Activated effector memory CD4-positive, alpha-beta T cell treated with Interleukin-2 at 50 U/mL for 16 hours (primary cell): ENCODE measurements at regions not wholly inside any gene's neighbourhood (a gene's known extent, or its start where the extent isn't known, plus 50 kb on each side); places are given as distances from the start of the nearest gene placed in this dataset.

Experiments used
- DNase-seq: peaks from one replicate; pipeline ENCODE4 v3.0.0-alpha.2; 2020

DNA sequence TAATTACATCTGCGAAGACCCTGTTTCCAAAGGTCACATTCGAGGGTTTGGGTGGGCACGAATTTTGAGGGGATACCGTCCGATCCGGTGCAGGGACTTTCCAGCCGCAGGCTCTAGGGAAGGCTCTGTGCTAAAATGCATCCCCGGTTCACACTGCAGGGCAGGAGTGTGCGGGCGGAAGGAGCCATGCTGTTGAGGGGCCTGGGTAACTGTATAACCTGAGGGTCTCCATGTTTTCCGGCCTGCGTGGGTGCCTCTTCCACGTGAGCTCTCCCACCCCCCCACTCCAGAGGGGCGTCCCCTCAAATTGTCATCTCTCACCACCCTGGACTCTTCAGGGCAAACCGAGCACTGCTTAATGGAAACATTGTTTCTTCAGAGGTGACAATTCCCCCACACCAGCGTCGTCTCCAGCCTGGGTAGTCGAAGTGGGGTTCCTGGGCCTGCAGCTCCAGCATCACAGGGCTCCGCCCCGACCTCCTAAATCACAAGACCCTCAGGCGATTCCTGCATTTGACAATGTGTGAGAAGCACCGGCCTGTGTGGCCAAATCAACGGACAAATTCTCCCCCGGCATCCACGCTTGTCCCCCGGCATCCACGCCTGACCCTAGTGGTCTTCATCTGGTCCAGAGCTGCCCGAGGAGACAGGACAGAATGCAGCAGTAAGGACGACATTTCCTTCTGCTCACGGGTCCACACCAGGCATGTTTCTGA lies 51.2 kb downstream of the FOXL3 start:
- DNase-seq: no peak

DNA sequence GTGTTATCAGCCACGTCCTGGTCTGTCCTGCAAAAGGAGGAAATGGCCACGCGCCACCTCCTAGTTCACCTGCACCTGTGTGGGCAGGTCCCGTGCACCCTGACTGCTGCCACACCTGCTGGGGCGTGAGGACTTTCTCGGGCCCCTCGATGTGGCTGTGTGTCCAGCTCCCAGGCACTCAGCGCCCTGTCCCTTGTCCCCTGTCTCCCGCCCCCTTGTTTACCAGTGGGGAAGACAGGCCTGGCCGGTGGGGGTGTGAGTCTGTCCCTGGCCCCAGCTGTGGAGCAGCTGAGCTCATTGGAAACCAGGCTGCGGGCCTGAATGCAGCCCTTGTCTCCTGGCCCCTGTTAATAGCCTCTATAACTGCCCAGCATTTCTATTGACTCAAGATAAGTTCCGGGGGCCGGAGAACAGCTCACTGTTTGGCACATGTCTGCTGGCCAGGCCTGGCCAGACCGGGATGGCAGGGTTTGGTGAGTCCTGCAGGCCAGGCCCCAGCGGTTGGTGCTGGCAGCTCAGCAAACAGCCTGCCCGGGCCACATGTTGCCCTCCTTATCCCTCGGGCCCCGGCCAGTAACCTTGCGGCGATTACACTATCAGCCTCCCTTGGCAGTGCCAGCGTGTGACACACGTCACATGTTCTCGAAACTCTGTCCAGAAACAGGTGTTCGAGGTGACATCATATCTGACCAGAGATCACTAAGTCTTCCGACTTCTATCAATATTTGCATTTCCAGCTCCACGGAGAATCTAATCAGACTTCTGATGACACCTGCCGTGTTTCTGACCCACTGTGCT lies 52.1 kb downstream of the FOXL3 start:
- DNase-seq: no peak

GRCh38 chr7:342681-343216 lies 52.8 kb downstream of the FOXL3 start:
- DNase-seq: no peak

GRCh38 chr7:343227-343822 lies 53.4 kb downstream of the FOXL3 start:
- DNase-seq: no peak

DNA sequence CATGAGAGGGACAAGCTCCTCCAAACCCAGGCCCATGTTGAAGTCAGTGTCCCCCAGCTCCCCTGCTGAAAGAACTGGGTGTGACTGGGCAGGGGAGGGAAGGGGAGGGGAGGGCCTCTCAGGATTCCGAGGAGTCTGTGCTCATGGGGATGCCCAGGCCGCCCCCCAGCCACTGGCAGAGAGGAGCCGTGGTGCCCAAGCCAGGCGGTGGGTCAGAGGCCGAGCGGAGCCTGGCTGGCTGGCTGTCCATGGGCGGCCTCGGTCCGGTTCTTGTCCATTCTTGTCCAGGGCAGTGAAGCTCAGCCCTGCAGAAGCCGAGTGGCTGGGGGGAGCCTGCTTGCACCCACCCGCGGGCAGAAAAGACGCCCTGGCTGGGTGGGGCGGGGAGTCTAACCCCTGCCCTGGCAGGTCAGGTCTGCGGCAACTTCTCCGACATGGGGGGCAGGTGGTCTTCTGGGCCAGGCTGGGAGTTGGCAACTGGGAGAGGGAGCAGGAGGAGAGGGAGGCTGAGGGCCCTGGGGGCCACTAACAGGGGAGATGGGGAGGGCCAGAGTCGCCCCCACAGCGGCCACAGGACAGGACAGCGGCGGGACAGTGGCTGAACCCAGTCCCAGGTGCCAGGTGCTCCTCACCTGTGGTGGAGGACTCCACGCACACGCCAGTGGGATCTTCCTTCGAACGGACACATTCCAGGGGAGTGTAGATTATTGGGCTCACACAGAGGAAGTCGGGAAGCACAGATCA lies 54.1 kb downstream of the FOXL3 start:
- DNase-seq: no peak

GRCh38 chr7:344608-344994 lies 54.6 kb downstream of the FOXL3 start:
- no peak for DNase-seq

DNA sequence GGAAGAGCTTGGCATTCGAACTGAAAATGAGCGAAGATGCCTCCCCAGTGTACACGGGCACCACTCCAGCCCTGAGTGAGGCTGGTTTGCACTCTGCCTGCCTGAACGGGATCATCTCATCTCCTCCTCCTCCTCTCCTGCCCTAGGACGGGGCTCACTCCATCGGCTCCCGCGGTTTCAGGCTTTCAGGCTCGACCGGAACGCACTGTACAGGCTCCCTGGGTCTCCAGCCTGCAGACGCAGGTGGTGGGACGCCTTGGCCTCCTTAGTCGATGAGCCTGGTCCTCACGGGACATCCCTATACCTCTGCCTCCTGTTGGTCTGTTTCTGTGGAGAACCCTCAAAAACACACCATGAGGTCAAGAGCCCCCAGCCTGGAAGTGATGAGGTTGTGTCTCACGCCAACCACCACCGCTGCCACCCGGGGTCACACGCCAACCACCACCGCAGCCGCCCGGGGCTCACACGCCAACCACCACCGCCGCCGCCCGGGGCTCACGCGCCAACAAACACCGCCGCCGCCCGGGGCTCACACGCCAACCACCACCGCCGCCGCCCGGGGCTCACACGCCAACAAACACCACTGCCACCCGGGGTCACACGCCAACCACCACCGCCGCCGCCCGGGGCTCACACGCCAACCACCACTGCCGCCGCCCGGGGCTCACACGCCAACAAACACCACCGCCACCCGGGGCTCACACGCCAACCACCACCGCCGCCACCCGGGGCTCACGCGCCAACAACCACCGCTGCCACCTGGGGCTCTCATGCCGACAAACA lies 56.3 kb downstream of the FOXL3 start:
- DNase-seq: no peak

DNA sequence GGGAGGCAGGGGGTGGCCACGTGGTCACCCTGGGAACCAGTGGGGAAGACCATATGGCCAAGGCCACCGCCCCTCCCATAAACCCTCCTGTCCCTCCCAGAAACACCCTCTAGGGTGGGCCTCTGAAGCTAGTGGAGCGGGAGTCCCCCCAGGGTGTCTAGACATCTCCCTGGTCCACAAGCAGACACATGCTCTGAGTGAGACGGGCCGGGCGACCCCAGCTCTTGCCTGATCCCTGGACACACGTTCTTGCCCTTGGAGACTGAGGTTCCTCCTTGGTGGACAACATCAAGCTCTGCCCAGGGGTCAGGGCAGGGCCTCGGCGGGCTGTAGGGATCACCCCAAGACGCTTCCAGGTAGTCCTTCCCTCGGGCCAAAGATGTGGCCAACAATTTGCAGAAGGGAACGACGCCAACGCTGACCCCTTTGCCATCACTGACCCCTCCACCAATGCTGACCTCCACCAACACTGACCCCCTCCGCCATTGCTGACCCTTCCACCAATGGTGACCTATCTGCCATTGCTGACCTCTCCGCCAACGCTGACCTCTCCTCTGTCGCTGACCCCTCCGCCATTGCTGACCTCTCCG lies 57.1 kb downstream of the FOXL3 start:
- no peak for DNase-seq

DNA sequence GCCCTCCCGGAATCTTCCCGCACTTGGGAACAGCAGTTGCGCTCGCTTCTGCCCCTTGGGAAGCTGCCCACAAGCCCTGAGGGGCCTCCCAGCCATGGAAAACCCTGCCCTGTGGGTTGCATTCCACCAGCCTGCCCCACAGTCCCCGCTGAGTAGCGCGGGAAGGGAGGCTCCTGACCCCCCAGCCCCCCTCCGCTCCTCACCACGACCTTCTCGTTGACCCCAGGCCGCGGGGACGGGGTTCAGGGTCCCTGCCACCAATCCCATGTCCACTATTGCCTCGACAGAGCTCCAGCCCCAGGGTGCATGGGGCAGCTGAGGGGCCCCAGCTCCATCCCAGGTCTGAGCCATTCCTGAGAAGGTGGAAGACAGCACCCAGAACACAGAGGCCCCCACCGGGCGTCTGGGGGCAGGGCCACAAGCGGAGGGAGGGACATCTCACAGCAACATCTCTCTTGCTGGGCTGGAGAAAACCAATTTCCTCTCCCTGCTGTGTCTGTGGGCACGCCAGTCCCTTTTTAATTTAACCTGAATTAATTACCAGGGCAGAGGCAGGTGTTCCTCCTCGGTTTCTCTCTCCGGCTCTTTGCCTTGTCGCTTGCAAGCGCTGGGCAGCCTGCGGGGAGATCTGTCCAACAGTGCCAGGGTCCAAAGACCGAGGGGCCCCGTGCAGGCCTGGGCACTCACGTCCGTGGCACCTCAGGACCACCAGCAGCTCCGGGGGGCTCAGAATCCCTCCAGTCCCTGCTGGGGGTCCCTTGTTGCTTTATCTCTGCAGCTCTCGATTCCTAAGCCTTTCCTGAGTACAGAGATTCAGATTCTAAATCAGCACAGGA lies 57.9 kb downstream of the FOXL3 start:
- DNase-seq: no peak

DNA sequence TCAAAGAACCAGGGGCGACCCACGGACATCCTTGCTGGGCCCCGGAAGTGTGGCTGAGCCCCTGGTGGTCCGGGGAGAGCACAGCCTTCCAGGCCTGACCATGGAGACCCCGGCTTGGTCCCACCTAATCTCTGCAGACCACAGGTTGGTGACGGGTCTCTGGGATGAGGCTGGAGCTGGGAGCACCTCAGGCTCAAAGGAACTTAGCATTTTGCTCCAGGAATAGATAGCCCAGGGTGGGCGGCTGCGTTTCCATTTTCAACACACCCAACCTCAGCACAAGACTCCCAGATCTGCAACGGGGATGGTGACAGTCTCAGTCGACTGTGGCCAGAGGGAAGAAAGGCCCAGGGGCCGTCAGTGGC lies 58.5 kb downstream of the FOXL3 start:
- no peak for DNase-seq

- no peak for DNase-seq
Observed at GRCh38 chr7:348962-349743, 59.2 kb downstream of the FOXL3 start.

GRCh38 chr7:351256-351655 lies 61.3 kb downstream of the FOXL3 start:
- DNase-seq: peak; percentile 64

GRCh38 chr7:351681-352480 lies 61.9 kb downstream of the FOXL3 start:
- peak; percentile 48 for DNase-seq

DNA sequence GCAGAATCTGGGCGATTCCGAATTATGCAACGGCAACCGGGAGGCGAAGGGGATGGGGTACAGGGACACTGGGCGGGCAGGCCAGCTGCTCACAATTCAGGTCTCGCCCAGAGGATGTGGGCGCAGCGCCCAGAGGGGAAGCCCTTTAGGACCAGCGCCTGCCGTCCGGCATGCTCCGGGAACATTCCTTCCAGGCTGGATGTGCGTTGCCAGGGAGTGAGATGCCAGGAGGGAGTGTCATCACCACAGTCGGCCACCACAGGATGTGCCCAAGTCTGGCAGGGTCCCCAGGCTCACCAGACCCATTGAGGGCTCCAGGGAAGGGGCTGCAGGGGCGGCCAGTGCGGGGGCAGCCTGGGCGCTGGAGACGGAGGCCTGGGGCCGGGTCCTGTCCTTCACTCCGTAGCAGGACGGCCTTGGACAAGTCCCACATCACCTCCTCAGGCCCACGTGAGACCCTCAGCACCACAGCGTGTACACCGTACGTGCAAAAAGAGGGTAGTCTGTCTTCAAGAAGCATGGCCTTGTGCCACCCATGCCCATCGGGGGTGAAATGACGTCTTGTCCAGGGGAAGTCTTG lies 63.9 kb downstream of the FOXL3 start:
- no peak for DNase-seq

GRCh38 chr7:354597-355470 lies 64.9 kb downstream of the FOXL3 start:
- DNase-seq: no peak

DNA sequence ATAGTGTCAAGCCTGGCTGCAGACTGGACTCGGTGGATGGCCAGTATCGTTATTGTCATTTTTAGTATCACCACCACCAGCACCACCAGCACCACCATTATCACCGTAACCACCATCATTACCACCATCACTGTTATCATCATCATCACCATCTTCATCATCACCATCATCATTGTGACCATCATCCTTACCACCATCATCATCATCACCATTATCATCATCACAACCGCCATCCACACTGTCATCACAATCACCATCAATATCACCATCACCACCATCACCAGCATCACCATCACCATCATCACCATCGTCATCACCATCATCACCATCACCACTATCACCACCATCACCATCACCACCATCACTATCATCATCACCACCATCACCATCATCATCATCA lies 65.6 kb downstream of the FOXL3 start:
- DNase-seq: no peak

GRCh38 chr7:356087-356486 lies 66.1 kb downstream of the FOXL3 start:
- no peak for DNase-seq
